Endothelial cell of umbilical vein (primary cell): ENCODE measurements at regions not wholly inside any gene's neighbourhood (a gene's known extent, or its start where the extent isn't known, plus 50 kb on each side); places are given as distances from the start of the nearest gene placed in this dataset.

Experiments
- BruUV-seq: library from RNA; stranded (reverse); fragments of 400-500 nt; replicated peaks from 2 replicates; lab custom pipeline; 2021; lab: Mats Ljungman, UMichigan
- CTCF ChIA-PET: fragments of 300-600, 350-600 bp; sonication (Branson Sonifier 250); formaldehyde crosslinking; loops from one replicate; lab custom pipeline; 2021; ENCODE audit warnings: antibody characterized with exemption, inconsistent platforms; lab: Charles Lee
- POLR2A ChIA-PET: fragments of 300-600, 350-600 bp; sonication (Branson Sonifier 250); formaldehyde crosslinking; loops from one replicate; lab custom pipeline; 2021; ENCODE audit warnings: antibody characterized with exemption, inconsistent platforms; lab: Charles Lee
- DNase-seq: peaks from one replicate; pipeline ENCODE4 v3.0.0-alpha.2; 2011; ENCODE audit warnings: low read depth, low spot score
- FAIRE-seq: peaks from 2 replicates; lab custom pipeline; 2011; peaks lifted over from hg19 to GRCh38; lab: Jason Lieb, UNC
- H2AFZ ChIP-seq: 2 replicates; pipeline ENCODE4 v1.6.0; 2012; ENCODE audit warnings: low read depth, low read length, control low read depth, inconsistent platforms
- H3K27ac ChIP-seq: 2 replicates; pipeline ENCODE4 v1.5.1; 2011; ENCODE audit warnings: low read depth, mild to moderate bottlenecking, control low read depth, low read length, moderate library complexity; ENCODE audit not compliant: insufficient read depth
- H3K27me3 ChIP-seq, 2 experiments: 2 replicates each; pipeline versions ENCODE4 v1.6.0 to v1.6.1; 2011; ENCODE audit warnings: low read length in 2 of 2, mixed read lengths in 1 of 2; ENCODE audit not compliant: control insufficient read depth in 2 of 2, insufficient read depth in 2 of 2
- H3K36me3 ChIP-seq, 2 experiments: 2 replicates in 1 of 2; 3 replicates in 1 of 2; pipeline ENCODE4 v1.5.1; 2011; ENCODE audit warnings: low read length in 2 of 2, mild to moderate bottlenecking in 1 of 2, moderate library complexity in 1 of 2; ENCODE audit not compliant: control insufficient read depth in 2 of 2, insufficient read depth in 2 of 2; ENCODE audit errors: extremely low read depth in 1 of 2
- H3K4me1 ChIP-seq: 3 replicates; pipeline ENCODE4 v1.5.1; 2011; ENCODE audit warnings: mild to moderate bottlenecking, low read length; ENCODE audit not compliant: control insufficient read depth, insufficient read depth; ENCODE audit errors: extremely low read depth
- H3K4me2 ChIP-seq: 2 replicates; pipeline ENCODE4 v1.6.1; 2011; ENCODE audit warnings: low read length, control low read depth, mixed read lengths; ENCODE audit not compliant: insufficient read depth
- H3K4me3 ChIP-seq, 3 experiments: fragments of 200-600 bp in 1 of 3; sonication (generic), shearing (Covaris generic) in 1 of 3; replicated peaks in 1 of 3; 2 replicates each; pipeline ENCODE4 v1.5.1; 2011 to 2016; ENCODE audit warnings: control low read depth in 3 of 3, low read length in 3 of 3, mild to moderate bottlenecking in 2 of 3, inconsistent platforms in 1 of 3, low read depth in 1 of 3, moderate library complexity in 1 of 3; ENCODE audit not compliant: insufficient read depth in 1 of 3
- H3K79me2 ChIP-seq: 2 replicates; pipeline ENCODE4 v1.6.0; 2012; ENCODE audit warnings: low read length, inconsistent platforms; ENCODE audit not compliant: control insufficient read depth, insufficient read depth
- H3K9ac ChIP-seq: replicated peaks from 2 replicates; pipeline ENCODE3; 2011; ENCODE audit warnings: low read length, control low read depth; ENCODE audit not compliant: insufficient read depth; ENCODE audit errors: extremely low read depth
- H3K9me1 ChIP-seq: replicated peaks from 3 replicates; pipeline ENCODE4 v1.6.0; 2011; ENCODE audit warnings: mild to moderate bottlenecking, low read length; ENCODE audit not compliant: control insufficient read depth, insufficient read depth; ENCODE audit errors: extremely low read depth
- H3K9me3 ChIP-seq: replicated peaks from 2 replicates; pipeline ENCODE4 v1.5.1; 2012; ENCODE audit warnings: low read length, inconsistent platforms; ENCODE audit not compliant: control insufficient read depth, insufficient read depth
- H4K20me1 ChIP-seq: replicated peaks from 2 replicates; pipeline ENCODE3; 2011; ENCODE audit warnings: mild to moderate bottlenecking, low read length; ENCODE audit not compliant: control insufficient read depth, insufficient read depth; ENCODE audit errors: extremely low read depth
- EZH2 ChIP-seq: IDR thresholded peaks from 2 replicates; pipeline ENCODE4 v1.6.1; 2012; ENCODE audit warnings: borderline replicate concordance, low read depth, mild to moderate bottlenecking, moderate library complexity, low read length, inconsistent platforms; ENCODE audit not compliant: severe bottlenecking
- FOS ChIP-seq: IDR thresholded peaks from 2 replicates; pipeline ENCODE4 v1.6.1; 2011; ENCODE audit warnings: mild to moderate bottlenecking, low read length, moderate library complexity, borderline replicate concordance; ENCODE audit not compliant: insufficient read depth
- GATA2 ChIP-seq: IDR thresholded peaks from 2 replicates; pipeline ENCODE4 v1.7.0; 2011; ENCODE audit warnings: low read depth, mild to moderate bottlenecking, moderate library complexity, mixed read lengths, low read length; ENCODE audit not compliant: insufficient read length, insufficient read depth
- JUN ChIP-seq: IDR thresholded peaks from 2 replicates; pipeline ENCODE4 v1.6.1; 2011; ENCODE audit warnings: borderline replicate concordance, low read depth; ENCODE audit not compliant: insufficient read length, insufficient read depth
- MYC ChIP-seq: IDR thresholded peaks from one replicate; pipeline ENCODE4 v1.6.1; 2011; ENCODE audit warnings: mild to moderate bottlenecking, low read depth, low read length
- POLR2A ChIP-seq: IDR thresholded peaks from 2 replicates; pipeline ENCODE4 v1.6.1; 2012; ENCODE audit warnings: low read depth, mild to moderate bottlenecking, control low read depth, low read length
- POLR2AphosphoS5 ChIP-seq: IDR thresholded peaks from 2 replicates; pipeline ENCODE4 v1.6.1; 2012; ENCODE audit warnings: low read depth, mild to moderate bottlenecking, control low read depth, low read length, moderate library complexity; ENCODE audit not compliant: insufficient read depth
- dilution Hi-C: fragments of 300-500 bp; cut with MboI; formaldehyde crosslinking; loops from one replicate; pipeline ENCODE4 v1.15.0; 2019; ENCODE audit warnings: low sequenced_read_pairs; ENCODE audit not compliant: extremely low pct_ligation_motif_present
- intact Hi-C: fragments of 100-400 bp; cut with micrococcal nuclease; formaldehyde crosslinking; loops from one replicate; pipeline ENCODE4 v1.10.0; 2022
- TF ChIP-seq, protein P1 (sequence below): IDR thresholded peaks from 2 replicates; pipeline ENCODE4 v1.6.1; 2011; ENCODE audit not compliant: insufficient read depth, insufficient read length
- TF ChIP-seq, protein P2 (sequence below), 2 donors: IDR thresholded peaks; 1 replicate in 1 of 2; 2 replicates in 1 of 2; pipeline ENCODE4 v1.5.1; 2011; ENCODE audit warnings: low read length in 2 of 2, mild to moderate bottlenecking in 2 of 2, moderate library complexity in 2 of 2, control low read depth in 1 of 2, inconsistent platforms in 1 of 2, low read depth in 1 of 2; ENCODE audit not compliant: insufficient read depth in 1 of 2; ENCODE audit errors: extremely low read depth in 1 of 2

DNA sequence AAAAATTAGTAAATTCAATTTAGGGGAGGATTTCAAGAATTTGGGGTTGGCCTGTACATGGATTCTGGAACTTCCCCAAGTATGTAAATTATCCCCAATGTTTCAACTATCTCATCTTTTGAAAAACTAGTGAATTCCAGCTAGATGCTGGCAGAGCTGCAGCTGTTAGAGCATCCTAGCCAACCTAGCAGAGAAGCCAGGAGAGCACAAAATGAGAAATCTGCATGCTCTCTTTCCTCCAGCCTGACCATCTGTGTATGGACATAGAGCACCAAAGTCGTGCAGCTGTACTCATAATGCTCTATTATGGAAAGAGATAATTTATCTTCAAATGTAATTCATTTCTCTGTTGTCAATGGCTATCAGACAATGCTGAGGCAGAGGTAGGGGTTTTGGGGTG lies 1217.7 kb downstream of the PCDH19 start:
- no peaks in the 10 kb centered on the region for H3K9me1 ChIP-seq
- no peak overlapping the region for H3K4me3 ChIP-seq
- dilution Hi-C loops (no loop called here), intact Hi-C loops (no loop called here)
- H3K4me2 ChIP-seq, result no peak overlapping the region
- FAIRE-seq (no peak), DNase-seq (no peak)
- no peaks in the 10 kb centered on the region for H3K4me1 ChIP-seq
- H3K9me3 ChIP-seq, result no peaks in the 10 kb centered on the region
- H4K20me1 ChIP-seq, result no peaks in the 10 kb centered on the region
- no peak overlapping the region for H3K27ac ChIP-seq
- H3K36me3 ChIP-seq, result no peaks in the 10 kb centered on the region
- H3K79me2 ChIP-seq, result no peaks in the 10 kb centered on the region
- no peak overlapping the region for H3K9ac ChIP-seq
- H3K27me3 ChIP-seq, result no peaks in the 10 kb centered on the region
- TF ChIP-seq JUN (no peak), POLR2AphosphoS5 (no peak), POLR2A (no peak), GATA2 (no peak), MYC (no peak), EZH2 (no peak), FOS (no peak)
- TF ChIP-seq, protein P1, sequence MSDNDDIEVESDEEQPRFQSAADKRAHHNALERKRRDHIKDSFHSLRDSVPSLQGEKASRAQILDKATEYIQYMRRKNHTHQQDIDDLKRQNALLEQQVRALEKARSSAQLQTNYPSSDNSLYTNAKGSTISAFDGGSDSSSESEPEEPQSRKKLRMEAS, result no peak
- TF ChIP-seq, protein P2, sequence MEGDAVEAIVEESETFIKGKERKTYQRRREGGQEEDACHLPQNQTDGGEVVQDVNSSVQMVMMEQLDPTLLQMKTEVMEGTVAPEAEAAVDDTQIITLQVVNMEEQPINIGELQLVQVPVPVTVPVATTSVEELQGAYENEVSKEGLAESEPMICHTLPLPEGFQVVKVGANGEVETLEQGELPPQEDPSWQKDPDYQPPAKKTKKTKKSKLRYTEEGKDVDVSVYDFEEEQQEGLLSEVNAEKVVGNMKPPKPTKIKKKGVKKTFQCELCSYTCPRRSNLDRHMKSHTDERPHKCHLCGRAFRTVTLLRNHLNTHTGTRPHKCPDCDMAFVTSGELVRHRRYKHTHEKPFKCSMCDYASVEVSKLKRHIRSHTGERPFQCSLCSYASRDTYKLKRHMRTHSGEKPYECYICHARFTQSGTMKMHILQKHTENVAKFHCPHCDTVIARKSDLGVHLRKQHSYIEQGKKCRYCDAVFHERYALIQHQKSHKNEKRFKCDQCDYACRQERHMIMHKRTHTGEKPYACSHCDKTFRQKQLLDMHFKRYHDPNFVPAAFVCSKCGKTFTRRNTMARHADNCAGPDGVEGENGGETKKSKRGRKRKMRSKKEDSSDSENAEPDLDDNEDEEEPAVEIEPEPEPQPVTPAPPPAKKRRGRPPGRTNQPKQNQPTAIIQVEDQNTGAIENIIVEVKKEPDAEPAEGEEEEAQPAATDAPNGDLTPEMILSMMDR (IDR thresholded peaks at IDR 0.05; ENCODE audit: extremely low read depth in 1 of 2, insufficient read depth in 1 of 2, low read depth in 1 of 2, low read length in 2 of 2), result no peak
- ChIA-PET POLR2A (no interaction called here), CTCF (no interaction called here)
- BruUV-seq, result no TSS peak
- no peak overlapping the region for H2AFZ ChIP-seq
